Astrocyte (in vitro differentiated cells and primary cell): ENCODE measurements at regions not wholly inside any gene's neighbourhood (a gene's known extent, or its start where the extent isn't known, plus 50 kb on each side); places are given as distances from the start of the nearest gene placed in this dataset.

Source experiments
- CTCF ChIP-seq: IDR thresholded peaks from 2 replicates; pipeline ENCODE4 v1.5.1; 2011; ENCODE audit warnings: low read depth, mild to moderate bottlenecking, inconsistent platforms, low read length, moderate library complexity; ENCODE audit not compliant: insufficient read depth
- EZH2 ChIP-seq: IDR thresholded peaks from 2 replicates; pipeline ENCODE4 v1.6.1; 2012; ENCODE audit warnings: mild to moderate bottlenecking, low read length, inconsistent platforms; ENCODE audit not compliant: insufficient read depth

- TF ChIP-seq CTCF = no peak
- no peak for TF ChIP-seq EZH2
These were observed 156.7 kb upstream of the HDAC4 start for GRCh38 chr2:239557516-239557915.
